SK-MEL-5 (cell line): ENCODE measurements at regions not wholly inside any gene's neighbourhood (a gene's known extent, or its start where the extent isn't known, plus 50 kb on each side); places are given as distances from the start of the nearest gene placed in this dataset.
A peak's percentile ranks its signal among the peaks of the same experiment; 100 is the strongest.
"Not testable (repeated sequence)": the region's sequence is repeated elsewhere in the genome, so short reads cannot be mapped to it uniquely, and the experiment has no call there.

Experiments used
- DNase-seq: peaks from one replicate; pipeline ENCODE4 v3.0.0-alpha.2; 2016; ENCODE audit warnings: low read depth, low spot score
- in situ Hi-C: cut with HindIII; loops from 2 replicates; pipeline ENCODE4 v1.10.0; 2016; ENCODE audit warnings: low sequenced_read_pairs, high pct_unique_total_duplicates, low pct_unique_long_range_greater_than_20kb

DNA sequence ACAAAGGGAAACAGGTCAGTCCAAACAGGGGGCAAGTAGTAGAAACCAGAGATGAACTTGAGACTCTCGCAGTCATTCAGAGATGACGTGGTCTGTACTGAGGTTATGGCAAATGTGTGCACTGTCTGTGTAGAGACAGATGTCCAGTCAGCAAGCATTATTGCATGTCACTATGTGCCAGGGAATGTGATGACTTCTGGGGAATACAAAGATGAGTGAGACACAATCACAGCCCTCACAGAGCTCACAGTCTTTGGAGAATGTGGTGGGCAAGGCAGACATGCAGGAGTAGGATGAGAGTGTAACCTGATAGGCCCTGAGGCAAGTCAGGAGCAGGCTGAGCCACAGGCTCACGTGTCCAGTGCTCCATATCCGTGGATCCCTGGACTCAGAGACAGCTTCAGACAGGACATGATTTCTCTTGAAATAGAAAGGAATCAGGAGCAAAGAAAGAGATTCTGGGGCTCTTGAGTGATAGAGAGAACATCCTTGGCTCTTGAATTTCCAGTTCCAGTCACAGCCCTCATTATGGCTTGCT lies 550.7 kb downstream of the ETS1 start:
- DNase-seq = no peak
- in situ Hi-C loops = no loop called here

GRCh38 chr11:128036006-128036405 lies 551.4 kb downstream of the ETS1 start:
- in situ Hi-C loops = no loop called here
- no peak for DNase-seq

GRCh38 chr11:128031538-128032134 lies 555.7 kb downstream of the ETS1 start:
- in situ Hi-C loops = not testable (repeated sequence)
- peak; percentile 73 for DNase-seq

GRCh38 chr11:128029219-128029722 lies 558.1 kb downstream of the ETS1 start:
- in situ Hi-C loops = no loop called here
- DNase-seq = no peak

DNA sequence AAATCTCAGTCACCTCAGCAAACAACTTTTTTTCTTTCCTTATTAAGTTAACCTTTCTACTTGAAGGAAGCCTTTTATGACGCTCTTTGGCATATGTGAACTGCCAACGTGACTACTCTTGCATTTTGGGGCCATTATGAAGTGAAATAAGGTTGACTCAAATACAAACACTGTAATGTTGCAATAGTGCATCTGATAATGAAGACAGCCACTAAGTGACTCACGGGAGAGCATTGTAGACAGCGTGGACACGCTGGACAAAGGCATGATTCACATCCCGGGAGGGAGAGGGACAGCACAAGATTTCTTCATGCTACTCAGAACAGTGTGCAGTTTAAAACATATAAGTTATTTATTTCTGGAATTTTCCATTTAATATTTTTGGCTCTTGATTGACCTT lies 560.8 kb downstream of the ETS1 start:
- peak; percentile 57 for DNase-seq
- in situ Hi-C loops = no loop called here

DNA sequence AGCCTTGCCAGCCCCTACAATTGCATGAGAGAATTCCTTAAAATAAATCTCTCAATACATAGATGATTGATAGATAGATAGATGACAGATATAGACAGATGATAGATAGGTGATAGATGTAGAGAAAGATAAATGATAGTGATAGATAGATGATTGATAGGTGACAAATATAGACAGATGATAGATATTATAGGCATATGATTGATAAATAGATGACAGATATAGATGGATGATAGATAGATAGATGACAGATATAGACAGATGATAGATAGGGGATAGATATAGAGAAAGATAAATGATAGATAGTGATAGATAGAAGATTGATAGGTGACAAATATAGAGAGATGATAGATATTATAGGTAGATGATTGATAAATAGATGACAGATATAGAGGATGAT lies 564.6 kb downstream of the ETS1 start:
- DNase-seq = no peak
- in situ Hi-C loops = no loop called here

- DNase-seq = no peak
- in situ Hi-C loops = no loop called here
These were observed 565.4 kb downstream of the ETS1 start for GRCh38 chr11:128022007-128022368.

DNA sequence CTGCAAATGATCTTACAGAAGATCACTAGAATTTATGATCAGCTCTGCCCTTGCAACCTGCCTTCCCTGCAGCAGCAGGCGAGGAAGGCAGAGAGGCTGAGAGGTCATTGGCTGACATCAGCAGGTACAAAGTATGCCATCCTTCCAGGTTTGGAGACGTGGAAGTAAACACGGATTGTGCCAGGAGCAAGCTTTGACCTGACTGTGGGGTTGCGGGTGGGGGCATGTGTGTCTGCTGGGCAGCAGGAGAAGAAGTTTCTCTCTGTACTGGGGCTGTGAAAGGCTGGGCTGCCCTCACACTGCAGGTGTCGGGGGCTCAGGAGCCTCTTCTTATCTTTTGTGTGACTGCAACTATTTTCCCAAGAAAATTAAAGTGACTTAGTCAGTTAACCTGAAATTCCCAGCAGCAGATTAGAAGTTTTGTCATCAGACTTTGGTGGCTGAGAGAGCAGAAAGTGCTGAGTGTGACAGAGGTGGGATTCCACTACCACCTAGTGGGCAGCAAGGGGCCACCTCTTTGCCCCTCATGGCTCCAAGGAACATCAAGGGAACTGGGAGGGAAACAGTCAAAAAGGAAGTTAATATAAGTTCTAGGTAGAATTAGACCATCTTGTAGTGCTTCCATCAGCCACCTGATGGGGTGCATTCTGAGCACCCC lies 565.9 kb downstream of the ETS1 start:
- peak; percentile 36 for DNase-seq
- in situ Hi-C loops = no loop called here

DNA sequence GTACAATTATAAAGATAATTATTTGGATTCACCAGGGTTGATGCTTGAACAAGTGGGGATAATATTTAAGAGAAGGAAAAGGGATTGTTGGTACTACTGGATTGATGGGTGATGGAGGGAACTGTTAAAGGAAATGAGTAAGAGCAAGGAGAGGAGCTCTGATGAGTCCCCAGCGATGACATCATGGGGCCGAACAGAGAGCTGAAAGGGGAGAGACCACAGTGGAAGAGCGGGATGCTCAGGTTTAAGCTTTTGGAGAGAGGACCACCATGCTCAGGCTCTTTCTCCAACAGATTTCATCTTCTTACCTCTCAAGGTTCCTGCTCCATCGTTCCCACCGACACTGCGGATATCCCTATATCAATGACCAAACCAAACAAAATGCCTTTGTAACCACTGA lies 568.7 kb downstream of the ETS1 start:
- in situ Hi-C loops = no loop called here
- DNase-seq = no peak

- DNase-seq = no peak
- in situ Hi-C loops = no loop called here
These were observed 581.8 kb downstream of the ETS1 start for GRCh38 chr11:128005562-128005961.

DNA sequence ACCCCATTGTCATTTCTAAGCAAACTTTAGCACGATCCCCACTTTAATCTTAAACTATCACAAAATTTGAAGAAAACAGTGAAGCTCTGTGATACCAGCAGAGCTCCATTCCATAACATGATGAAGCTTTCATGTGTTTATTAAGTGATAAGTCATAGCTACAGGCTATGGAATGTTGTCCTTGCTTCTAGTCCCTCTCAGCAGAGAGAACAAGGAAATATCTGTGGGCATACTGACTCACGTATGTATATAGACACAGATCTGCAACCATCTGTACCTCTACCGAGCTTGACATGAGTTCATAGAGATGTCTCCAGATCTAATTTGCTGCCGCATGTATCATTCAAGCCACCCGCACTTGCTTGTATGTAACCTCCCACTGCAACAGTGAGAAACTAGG lies 588.9 kb downstream of the ETS1 start:
- no peak for DNase-seq
- in situ Hi-C loops = no loop called here

GRCh38 chr11:127997594-127997993 lies 589.8 kb downstream of the ETS1 start:
- no peak for DNase-seq
- in situ Hi-C loops = no loop called here

DNA sequence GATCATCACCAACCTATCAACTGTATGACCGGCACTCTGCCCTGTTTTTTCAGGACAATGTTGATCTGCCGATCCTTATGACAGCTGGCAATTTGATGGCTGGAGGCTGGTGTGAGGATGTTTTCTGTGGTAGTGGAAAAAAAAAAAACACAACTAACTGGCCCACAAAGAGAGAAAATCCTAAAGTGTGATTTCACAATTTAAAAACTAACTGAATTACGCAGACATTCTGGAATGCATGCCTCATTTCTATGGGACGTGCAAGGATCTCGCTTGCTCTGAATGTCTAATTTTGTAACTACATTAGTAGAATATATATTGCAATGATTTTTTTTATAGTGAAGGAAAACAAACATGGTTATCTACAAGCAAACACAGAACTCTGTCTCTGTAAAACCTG lies 590.5 kb downstream of the ETS1 start:
- in situ Hi-C loops = no loop called here
- no peak for DNase-seq

DNA sequence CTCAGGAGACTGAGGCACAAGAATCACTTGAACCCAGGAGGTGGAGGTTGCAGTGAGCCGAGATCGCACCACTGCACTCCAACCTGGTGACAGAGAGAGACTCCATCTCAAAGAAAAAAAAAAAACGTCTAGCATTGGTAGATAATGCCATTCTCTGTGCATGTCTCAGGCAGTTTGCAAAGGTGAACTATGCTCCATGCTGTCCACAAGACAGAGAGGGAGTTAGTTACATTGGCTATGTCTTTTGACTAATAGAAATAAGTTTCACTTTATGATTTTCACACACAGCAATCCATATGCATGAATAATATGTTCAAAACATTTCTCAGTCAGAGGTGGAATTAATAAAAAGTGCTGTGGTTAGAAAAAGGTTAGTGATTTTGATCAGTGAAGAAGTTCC lies 591.4 kb downstream of the ETS1 start:
- DNase-seq = no peak
- in situ Hi-C loops = no loop called here

DNA sequence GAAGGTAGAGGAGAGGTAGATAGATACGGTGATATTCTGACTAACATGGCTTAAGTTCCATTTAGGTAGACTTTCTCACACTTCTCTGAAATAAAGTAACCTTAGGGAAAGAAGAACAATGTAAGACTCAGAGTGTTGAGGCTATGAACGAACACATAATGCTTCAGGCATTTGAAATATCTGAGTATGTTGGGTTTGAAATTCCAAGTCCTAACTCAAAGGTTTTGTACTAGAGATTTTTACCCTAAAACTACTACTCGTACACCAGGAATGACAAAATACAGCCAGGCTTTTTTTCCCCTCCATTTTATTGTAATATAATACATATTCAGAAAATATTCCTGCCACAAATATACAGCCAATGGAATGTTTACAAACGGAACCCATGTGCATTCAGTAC lies 592.6 kb downstream of the ETS1 start:
- no peak for DNase-seq
- in situ Hi-C loops = no loop called here

- in situ Hi-C loops = no loop called here
- peak; percentile 37 for DNase-seq
These were observed 593.6 kb downstream of the ETS1 start for GRCh38 chr11:127993788-127994187.

- DNase-seq = no peak
- in situ Hi-C loops = no loop called here
These were observed 594.1 kb downstream of the ETS1 start for GRCh38 chr11:127993281-127993680.

- in situ Hi-C loops = no loop called here
- DNase-seq = no peak
These were observed 601.3 kb downstream of the ETS1 start for GRCh38 chr11:127986073-127986472.

DNA sequence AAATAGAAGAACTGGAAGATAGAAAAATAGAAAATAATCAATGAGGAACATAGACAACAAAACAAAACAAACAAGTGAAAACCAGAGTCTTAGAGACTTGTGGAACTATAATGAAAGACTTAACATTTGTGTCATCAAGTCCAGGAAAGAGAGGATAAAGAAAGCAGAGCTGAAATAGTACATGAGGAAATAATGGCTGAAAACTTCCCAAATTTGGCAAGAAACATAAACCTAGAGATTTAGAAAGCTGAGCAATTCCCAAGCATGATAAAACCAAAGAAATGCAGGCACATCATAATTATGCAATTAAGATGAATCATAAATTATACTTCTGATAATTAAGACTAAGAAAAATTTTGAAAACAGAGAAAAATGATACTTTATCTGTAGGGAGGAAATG lies 614.5 kb downstream of the ETS1 start:
- no peak for DNase-seq
- in situ Hi-C loops = no loop called here
